ENCODE measurements at regions not wholly inside any gene's neighbourhood (a gene's known extent, or its start where the extent isn't known, plus 50 kb on each side); places are given as distances from the start of the nearest gene placed in this dataset.

DNA sequence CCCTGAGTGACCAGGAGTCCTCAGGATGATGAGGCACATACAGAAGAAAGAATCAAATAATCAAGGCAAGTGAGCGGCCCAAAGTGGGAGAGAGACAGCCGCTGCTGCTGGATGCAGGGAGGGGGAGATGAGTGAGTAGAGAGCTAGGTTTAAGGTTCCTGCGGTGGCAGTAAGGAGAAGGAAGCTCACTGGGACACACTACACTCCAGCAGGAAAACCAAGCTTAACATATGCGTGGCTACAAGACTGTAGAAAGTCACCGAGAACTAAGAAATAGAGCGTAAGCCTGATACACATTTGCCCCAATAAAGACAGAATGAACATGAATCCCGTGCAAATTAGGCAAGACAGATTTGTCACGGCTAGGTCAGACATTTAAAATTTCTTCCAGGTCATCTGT lies 470.2 kb downstream of the KDM4C start:
- DNase-seq = no peak

DNA sequence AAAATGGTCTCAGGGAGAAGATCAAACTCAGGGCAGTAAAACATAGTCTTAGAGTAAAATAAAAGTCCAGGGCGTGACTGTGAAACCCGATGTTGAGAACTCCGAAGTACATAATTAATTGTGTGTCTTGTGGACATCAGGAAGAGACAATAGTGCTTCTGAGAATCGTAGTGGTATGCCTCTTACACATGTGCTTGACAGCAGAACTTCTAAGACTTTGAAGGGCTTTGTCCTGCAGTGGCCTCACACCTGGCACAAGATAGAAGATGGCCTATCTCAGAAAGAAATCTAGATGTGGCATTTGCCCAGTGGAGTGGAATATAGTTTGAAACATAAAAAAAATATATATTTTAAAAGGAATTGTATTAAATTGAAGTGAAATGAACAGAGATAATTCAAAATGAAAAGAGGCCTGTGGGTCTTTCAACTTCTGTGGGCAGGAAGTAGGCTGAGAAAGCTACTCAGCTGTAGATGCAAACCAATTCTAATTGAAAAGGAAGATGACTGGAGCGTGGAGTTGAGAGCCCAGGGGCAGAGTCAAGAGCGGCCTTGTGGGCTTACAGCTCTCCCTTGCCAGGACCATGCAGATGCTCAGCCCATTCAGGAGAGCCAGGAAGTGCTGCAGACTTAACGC lies 468.4 kb downstream of the KDM4C start:
- no peak for DNase-seq
